AG10803 (cell line): ENCODE measurements at regions not wholly inside any gene's neighbourhood (a gene's known extent, or its start where the extent isn't known, plus 50 kb on each side); places are given as distances from the start of the nearest gene placed in this dataset.
A peak's percentile ranks its signal among the peaks of the same experiment; 100 is the strongest.

Source experiments
- DNase-seq: peaks from one replicate; pipeline ENCODE4 v3.0.0; 2010; ENCODE audit warnings: low read depth
- H3K4me3 ChIP-seq: 2 replicates; pipeline ENCODE4 v1.5.1; 2011; ENCODE audit warnings: mild to moderate bottlenecking, low read length, control low read depth
- TF ChIP-seq, protein P1 (sequence below): conservative IDR thresholded peaks from 2 replicates; pipeline ENCODE4 v1.5.1; 2011; ENCODE audit warnings: mild to moderate bottlenecking, low read length, control low read depth, inconsistent platforms

DNA sequence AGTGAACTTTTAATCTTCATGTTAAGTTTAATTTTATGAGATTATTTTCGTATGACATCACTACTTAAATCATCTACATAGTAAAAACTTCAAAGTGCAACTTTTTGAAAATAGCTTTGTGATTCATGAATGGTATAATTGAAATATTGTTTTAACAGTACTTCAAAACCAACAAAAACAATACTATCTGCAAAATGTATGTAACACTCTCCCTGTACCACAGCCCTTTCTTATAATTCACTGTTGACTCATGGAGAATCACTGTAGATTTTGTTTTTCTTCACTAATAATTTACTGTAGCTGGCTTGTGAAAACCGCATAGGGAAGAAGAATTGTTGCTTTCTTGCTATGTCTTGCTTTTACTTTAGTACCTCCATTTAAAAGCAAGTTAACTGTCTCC, 301.4 kb upstream of the ADAMTS5 start:
- no peak overlapping the region for H3K4me3 ChIP-seq
- DNase-seq: peak; percentile 65
- TF ChIP-seq, protein P1, sequence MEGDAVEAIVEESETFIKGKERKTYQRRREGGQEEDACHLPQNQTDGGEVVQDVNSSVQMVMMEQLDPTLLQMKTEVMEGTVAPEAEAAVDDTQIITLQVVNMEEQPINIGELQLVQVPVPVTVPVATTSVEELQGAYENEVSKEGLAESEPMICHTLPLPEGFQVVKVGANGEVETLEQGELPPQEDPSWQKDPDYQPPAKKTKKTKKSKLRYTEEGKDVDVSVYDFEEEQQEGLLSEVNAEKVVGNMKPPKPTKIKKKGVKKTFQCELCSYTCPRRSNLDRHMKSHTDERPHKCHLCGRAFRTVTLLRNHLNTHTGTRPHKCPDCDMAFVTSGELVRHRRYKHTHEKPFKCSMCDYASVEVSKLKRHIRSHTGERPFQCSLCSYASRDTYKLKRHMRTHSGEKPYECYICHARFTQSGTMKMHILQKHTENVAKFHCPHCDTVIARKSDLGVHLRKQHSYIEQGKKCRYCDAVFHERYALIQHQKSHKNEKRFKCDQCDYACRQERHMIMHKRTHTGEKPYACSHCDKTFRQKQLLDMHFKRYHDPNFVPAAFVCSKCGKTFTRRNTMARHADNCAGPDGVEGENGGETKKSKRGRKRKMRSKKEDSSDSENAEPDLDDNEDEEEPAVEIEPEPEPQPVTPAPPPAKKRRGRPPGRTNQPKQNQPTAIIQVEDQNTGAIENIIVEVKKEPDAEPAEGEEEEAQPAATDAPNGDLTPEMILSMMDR: no peak

DNA sequence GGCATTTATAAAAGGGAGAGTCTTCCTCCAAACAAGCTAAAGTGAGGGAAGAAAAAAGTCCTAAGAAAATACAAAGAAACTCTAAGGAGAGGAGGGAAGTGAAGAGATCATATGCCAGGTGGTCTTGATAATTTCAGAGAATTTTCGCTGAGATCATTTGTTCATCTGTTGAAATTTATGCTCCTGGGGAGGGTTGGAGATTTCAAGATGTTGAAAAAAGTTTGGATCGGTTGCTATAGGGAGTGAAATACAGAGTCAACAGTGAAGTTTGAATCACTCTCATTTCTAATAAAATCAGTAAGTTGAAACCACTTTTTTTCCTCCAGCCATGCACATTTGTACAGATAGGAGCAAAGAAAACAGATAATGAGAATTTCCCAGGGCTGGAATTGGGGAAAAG, 299.1 kb upstream of the ADAMTS5 start:
- TF ChIP-seq, protein P1: no peak
- no peak for DNase-seq
- no peak overlapping the region for H3K4me3 ChIP-seq

DNA sequence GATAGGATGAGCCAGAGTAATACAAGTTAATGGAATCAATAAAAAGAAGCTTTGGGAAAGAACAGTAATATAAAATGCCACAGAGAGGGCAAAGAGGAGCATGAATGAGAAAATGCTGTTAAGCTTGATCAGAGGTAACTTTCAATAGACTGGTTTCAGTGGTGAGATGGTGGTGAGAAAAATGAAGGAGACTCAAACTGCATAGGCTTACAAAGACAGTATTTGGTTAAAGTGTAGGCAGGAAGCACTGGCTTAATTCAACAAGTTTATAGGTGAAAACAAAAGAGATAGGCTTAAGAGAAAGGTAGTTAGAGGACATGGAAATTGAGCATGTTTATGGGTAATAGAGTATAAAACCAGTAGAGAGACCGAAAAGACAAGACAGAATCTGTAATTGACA, 298.6 kb upstream of the ADAMTS5 start:
- DNase-seq: no peak
- no peak overlapping the region for H3K4me3 ChIP-seq
- TF ChIP-seq, protein P1: no peak

DNA sequence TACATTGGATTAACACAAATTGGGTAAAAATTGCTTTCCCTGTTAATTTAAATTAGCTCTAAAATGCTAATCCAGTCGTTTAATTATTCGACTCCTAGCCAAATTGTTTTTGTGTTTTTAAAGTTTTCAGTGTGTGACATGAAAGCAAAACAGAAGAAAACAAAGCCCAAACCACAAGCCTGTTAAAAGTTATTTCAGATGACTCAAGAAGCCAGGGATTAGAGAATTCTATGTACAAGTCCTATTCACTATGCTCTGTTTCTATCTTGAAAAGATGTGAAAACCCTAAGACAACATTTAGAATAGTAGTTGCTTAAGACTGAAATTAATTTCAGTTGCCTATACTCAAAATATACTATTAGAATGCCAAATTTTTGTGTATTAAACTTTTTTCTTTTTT, 294.8 kb upstream of the ADAMTS5 start:
- no peak overlapping the region for H3K4me3 ChIP-seq
- DNase-seq: peak; percentile 39
- TF ChIP-seq, protein P1: no peak

DNA sequence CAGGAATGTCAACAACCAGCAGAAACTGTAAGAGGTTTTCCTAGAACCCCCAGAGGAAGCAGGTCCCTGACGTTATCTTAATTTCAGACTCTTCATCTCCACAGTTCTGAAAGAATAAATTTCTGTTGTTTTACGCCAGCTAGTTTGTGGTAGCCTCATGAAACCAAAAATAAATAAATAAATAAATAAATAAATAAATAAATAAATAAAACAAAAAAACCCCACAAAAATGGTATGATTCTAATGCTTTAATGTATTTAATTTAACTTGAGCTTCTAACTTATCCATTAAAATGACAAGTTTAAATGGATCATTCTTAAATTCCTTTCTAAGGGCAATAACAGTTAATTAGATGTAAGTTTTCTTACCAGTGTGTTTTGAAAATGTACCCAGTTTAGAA, 293.8 kb upstream of the ADAMTS5 start:
- H3K4me3 ChIP-seq: no peak overlapping the region
- TF ChIP-seq, protein P1: no peak

DNA sequence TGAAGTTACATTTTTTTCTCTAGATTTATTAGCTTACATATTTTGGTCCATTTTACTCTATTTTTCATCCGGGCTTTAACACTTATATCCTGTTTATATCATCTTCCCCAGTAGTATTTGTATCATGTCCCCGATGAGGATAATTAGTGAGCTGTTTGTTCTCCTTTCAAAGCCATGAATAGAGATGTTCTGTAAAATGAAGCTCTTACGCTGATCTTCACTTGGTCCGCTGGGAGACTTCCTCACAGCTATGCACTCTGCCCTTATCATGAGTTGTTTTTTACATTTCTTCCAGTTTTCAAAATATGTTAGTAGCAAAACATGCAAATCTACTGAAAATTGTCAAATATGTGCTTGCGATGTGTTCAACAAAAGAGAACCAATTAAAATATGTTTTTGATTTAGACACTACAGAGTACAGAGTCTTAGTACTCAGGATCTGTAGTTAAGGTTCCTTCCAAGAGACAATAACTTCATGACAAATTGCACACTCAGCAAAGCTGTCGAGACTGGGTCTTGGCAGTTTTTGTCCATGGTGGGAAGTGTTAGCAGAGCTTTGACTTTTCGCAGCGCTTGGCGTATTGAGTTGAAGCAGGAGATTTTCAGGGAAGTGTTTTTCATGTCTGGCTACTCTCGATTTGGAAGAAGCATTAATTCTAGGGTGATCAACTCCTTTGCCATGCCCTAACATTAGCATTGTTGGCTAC, 292.0 kb upstream of the ADAMTS5 start:
- DNase-seq: no peak
- TF ChIP-seq, protein P1: no peak
- no peak overlapping the region for H3K4me3 ChIP-seq

More for the DNA sequence above, 293.8 kb upstream of the ADAMTS5 start:
- no peak for DNase-seq

DNA sequence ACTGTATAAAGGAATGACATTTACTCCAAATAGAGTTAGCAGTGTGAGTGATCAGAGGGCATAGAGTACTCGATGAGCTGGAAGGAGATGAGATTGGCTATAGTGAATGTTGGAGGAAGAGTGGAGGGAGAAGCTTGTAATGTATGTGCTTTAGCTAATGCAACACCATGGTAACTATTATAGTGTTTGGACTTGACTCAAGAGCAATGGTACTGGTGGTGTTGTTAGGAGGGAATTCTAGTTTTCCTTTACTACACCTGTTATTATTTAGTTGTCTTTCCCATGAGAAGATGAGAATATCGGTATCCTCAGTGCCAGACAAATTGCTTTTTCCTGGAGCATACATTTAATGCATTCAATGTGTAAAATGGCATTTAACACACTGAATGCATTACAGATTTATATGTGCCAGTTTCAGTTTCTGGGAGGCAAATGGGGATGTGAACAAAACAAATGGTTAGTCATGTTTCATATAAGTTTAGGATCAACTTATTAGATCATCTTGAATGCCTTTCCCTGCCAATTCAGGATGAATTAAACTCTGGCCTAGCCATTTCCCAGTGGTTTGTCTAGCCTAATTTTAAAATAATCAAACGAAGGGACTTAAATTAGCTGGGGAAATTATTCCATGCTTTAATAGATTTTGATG, 291.1 kb upstream of the ADAMTS5 start:
- H3K4me3 ChIP-seq: no peak overlapping the region
- TF ChIP-seq, protein P1: no peak
- DNase-seq: no peak
